ENCODE measurements at regions not wholly inside any gene's neighbourhood (a gene's known extent, or its start where the extent isn't known, plus 50 kb on each side); places are given as distances from the start of the nearest gene placed in this dataset.

GRCh38 chr5:165579911-165580310 lies 2074.5 kb downstream of the MAT2B start:
- Histone ChIP-seq H3K4me1 (ENCODE audit: control insufficient read depth in 4 of 4, insufficient read depth in 4 of 4, low read length in 3 of 4) (no peaks in the 10 kb centered on the region), H3K4me3 (ENCODE audit: low read depth in 1 of 3, low read length in 3 of 3) (no peak overlapping the region), H3K36me3 (ENCODE audit: control insufficient read depth in 4 of 4, insufficient read depth in 3 of 4, low read depth in 1 of 4, low read length in 3 of 4) (no peaks in the 10 kb centered on the region), H3K27ac (ENCODE audit: low read depth in 1 of 2, low read length in 2 of 2) (no peak overlapping the region), H3K9ac (ENCODE audit: low read depth in 1 of 2, low read length in 2 of 2) (no peak overlapping the region), H3K9me3 (ENCODE audit: control insufficient read depth in 4 of 4, low read length in 3 of 4) (no peaks in the 10 kb centered on the region), H3K27me3 (ENCODE audit: control insufficient read depth in 4 of 4, insufficient read depth in 4 of 4, low read length in 3 of 4) (no peaks in the 10 kb centered on the region)
- no peak for TF ChIP-seq RAD21 (IDR thresholded peaks at IDR 0.05)
- TF ChIP-seq HNF4A (conservative IDR thresholded peaks at IDR 0.05), result no peak
- TF ChIP-seq YY1 (IDR thresholded peaks at IDR 0.05), result no peak
- TF ChIP-seq GABPA (IDR thresholded peaks at IDR 0.05 in 1 of 2, conservative IDR thresholded peaks at IDR 0.05 in 1 of 2), result no peak
- no peak for TF ChIP-seq FOXA2 (IDR thresholded peaks at IDR 0.05)
- no peak for TF ChIP-seq JUND (IDR thresholded peaks at IDR 0.05)
- TF ChIP-seq CTCF (IDR thresholded peaks at IDR 0.05; ENCODE audit: low read depth, low read length, missing input control), result no peak
- no peak for DNase-seq (ENCODE audit: low spot score)

- H3K4me1 ChIP-seq (ENCODE audit: control insufficient read depth in 4 of 4, insufficient read depth in 4 of 4, low read length in 3 of 4), result no peaks in the 10 kb centered on the region
- DNase-seq (ENCODE audit: low spot score), result no peak
- no peaks in the 10 kb centered on the region for H3K27me3 ChIP-seq (ENCODE audit: control insufficient read depth in 4 of 4, insufficient read depth in 4 of 4, low read length in 3 of 4)
- no peak overlapping the region for H3K4me3 ChIP-seq (ENCODE audit: low read depth in 1 of 3, low read length in 3 of 3)
- no peak for TF ChIP-seq TAF1 (conservative IDR thresholded peaks at IDR 0.05)
- TF ChIP-seq RXRA (IDR thresholded peaks at IDR 0.05), result no peak
- H3K9me3 ChIP-seq (ENCODE audit: control insufficient read depth in 4 of 4, low read length in 3 of 4), result no peaks in the 10 kb centered on the region
- H3K27ac ChIP-seq (ENCODE audit: low read depth in 1 of 2, low read length in 2 of 2), result no peak overlapping the region
- 68% methylated on average over 1 of the region's 1 CpG for WGBS
- H3K36me3 ChIP-seq (ENCODE audit: control insufficient read depth in 4 of 4, insufficient read depth in 3 of 4, low read depth in 1 of 4, low read length in 3 of 4), result no peaks in the 10 kb centered on the region
- H3K9ac ChIP-seq (ENCODE audit: low read depth in 1 of 2, low read length in 2 of 2), result no peak overlapping the region
Observed at GRCh38 chr5:165594693-165595092, 2089.3 kb downstream of the MAT2B start.

- no peak overlapping the region for H3K27ac ChIP-seq (ENCODE audit: low read depth in 1 of 2, low read length in 2 of 2)
- H3K27me3 ChIP-seq (ENCODE audit: control insufficient read depth in 4 of 4, insufficient read depth in 4 of 4, low read length in 3 of 4), result peaks cover 0 to 3% (median 0%) of the 10 kb centered on the region in 4 donors
- H3K9ac ChIP-seq (ENCODE audit: low read depth in 1 of 2, low read length in 2 of 2), result no peak overlapping the region
- H3K9me3 ChIP-seq (ENCODE audit: control insufficient read depth in 4 of 4, low read length in 3 of 4), result no peaks in the 10 kb centered on the region
- no peaks in the 10 kb centered on the region for H3K4me1 ChIP-seq (ENCODE audit: control insufficient read depth in 4 of 4, insufficient read depth in 4 of 4, low read length in 3 of 4)
- no peak for TF ChIP-seq HNF4A (conservative IDR thresholded peaks at IDR 0.05)
- TF ChIP-seq ZBTB33 (IDR thresholded peaks at IDR 0.05), result no peak
- no peak for TF ChIP-seq ATF3 (IDR thresholded peaks at IDR 0.05)
- TF ChIP-seq NR2F2 (IDR thresholded peaks at IDR 0.05), result no peak
- no peak for TF ChIP-seq CTCF (IDR thresholded peaks at IDR 0.05; ENCODE audit: low read depth, low read length, missing input control)
- TF ChIP-seq REST (IDR thresholded peaks at IDR 0.05), result no peak
- no peak for TF ChIP-seq MAX (IDR thresholded peaks at IDR 0.05)
- TF ChIP-seq JUND (IDR thresholded peaks at IDR 0.05), result no peak
- TF ChIP-seq FOXA1 (IDR thresholded peaks at IDR 0.05), result no peak
- TF ChIP-seq SP1 (IDR thresholded peaks at IDR 0.05), result no peak
- TF ChIP-seq HNF4G (IDR thresholded peaks at IDR 0.05), result no peak
- no peak for TF ChIP-seq YY1 (IDR thresholded peaks at IDR 0.05)
- TF ChIP-seq EGR1 (IDR thresholded peaks at IDR 0.05; ENCODE audit: low read depth in 2 of 2), result no peak
- no peak for TF ChIP-seq RAD21 (IDR thresholded peaks at IDR 0.05)
- no peak for TF ChIP-seq RXRA (IDR thresholded peaks at IDR 0.05)
- no peak for TF ChIP-seq FOXA2 (IDR thresholded peaks at IDR 0.05)
- TF ChIP-seq TAF1 (conservative IDR thresholded peaks at IDR 0.05), result no peak
- no peak for TF ChIP-seq GABPA (IDR thresholded peaks at IDR 0.05 in 1 of 2, conservative IDR thresholded peaks at IDR 0.05 in 1 of 2)
- no peak for DNase-seq (ENCODE audit: low spot score)
- H3K36me3 ChIP-seq (ENCODE audit: control insufficient read depth in 4 of 4, insufficient read depth in 3 of 4, low read depth in 1 of 4, low read length in 3 of 4), result no peaks in the 10 kb centered on the region
- no peak overlapping the region for H3K4me3 ChIP-seq (ENCODE audit: low read depth in 1 of 3, low read length in 3 of 3)
- WGBS, result 48% methylated on average over 8 of the region's 8 CpGs
Observed at GRCh38 chr5:165602529-165602928, 2097.1 kb downstream of the MAT2B start.

Data from liver (tissue), 8 donors.